ENCODE measurements at regions not wholly inside any gene's neighbourhood (a gene's known extent, or its start where the extent isn't known, plus 50 kb on each side); places are given as distances from the start of the nearest gene placed in this dataset.

GRCh38 chr15:96501362-96501761 is 170.9 kb downstream of the NR2F2 start:
- no peak for TF ChIP-seq CTCF (IDR thresholded peaks at IDR 0.05; ENCODE audit: borderline replicate concordance, insufficient read depth, low read depth, low read length)
- no peak overlapping the region for H3K4me3 ChIP-seq (ENCODE audit: low read depth, low read length)

- TF ChIP-seq CTCF (IDR thresholded peaks at IDR 0.05; ENCODE audit: borderline replicate concordance, insufficient read depth, low read depth, low read length): no peak
- H3K4me3 ChIP-seq (ENCODE audit: low read depth, low read length): no peak overlapping the region
Measured at GRCh38 chr15:96502196-96502595, 171.7 kb downstream of the NR2F2 start.

- H3K4me3 ChIP-seq (ENCODE audit: low read depth, low read length): no peak overlapping the region
- no peak for TF ChIP-seq CTCF (IDR thresholded peaks at IDR 0.05; ENCODE audit: borderline replicate concordance, insufficient read depth, low read depth, low read length)
Measured at GRCh38 chr15:96503276-96503675, 172.8 kb downstream of the NR2F2 start.

- H3K4me3 ChIP-seq (ENCODE audit: low read depth, low read length): no peak overlapping the region
- no peak for TF ChIP-seq CTCF (IDR thresholded peaks at IDR 0.05; ENCODE audit: borderline replicate concordance, insufficient read depth, low read depth, low read length)
Measured at GRCh38 chr15:96504371-96504770, 173.9 kb downstream of the NR2F2 start.

- no peak overlapping the region for H3K4me3 ChIP-seq (ENCODE audit: low read depth, low read length)
- TF ChIP-seq CTCF (IDR thresholded peaks at IDR 0.05; ENCODE audit: borderline replicate concordance, insufficient read depth, low read depth, low read length): no peak
Measured at GRCh38 chr15:96505014-96505413, 174.5 kb downstream of the NR2F2 start.

- no peak for TF ChIP-seq CTCF (IDR thresholded peaks at IDR 0.05; ENCODE audit: borderline replicate concordance, insufficient read depth, low read depth, low read length)
- no peak overlapping the region for H3K4me3 ChIP-seq (ENCODE audit: low read depth, low read length)
Measured at GRCh38 chr15:96514607-96515285, 184.2 kb downstream of the NR2F2 start.

- TF ChIP-seq CTCF (IDR thresholded peaks at IDR 0.05; ENCODE audit: borderline replicate concordance, insufficient read depth, low read depth, low read length): no peak
- no peak overlapping the region for H3K4me3 ChIP-seq (ENCODE audit: low read depth, low read length)
Measured at GRCh38 chr15:96515371-96515770, 184.9 kb downstream of the NR2F2 start.
